ENCODE measurements at regions not wholly inside any gene's neighbourhood (a gene's known extent, or its start where the extent isn't known, plus 50 kb on each side); places are given as distances from the start of the nearest gene placed in this dataset.

DNA sequence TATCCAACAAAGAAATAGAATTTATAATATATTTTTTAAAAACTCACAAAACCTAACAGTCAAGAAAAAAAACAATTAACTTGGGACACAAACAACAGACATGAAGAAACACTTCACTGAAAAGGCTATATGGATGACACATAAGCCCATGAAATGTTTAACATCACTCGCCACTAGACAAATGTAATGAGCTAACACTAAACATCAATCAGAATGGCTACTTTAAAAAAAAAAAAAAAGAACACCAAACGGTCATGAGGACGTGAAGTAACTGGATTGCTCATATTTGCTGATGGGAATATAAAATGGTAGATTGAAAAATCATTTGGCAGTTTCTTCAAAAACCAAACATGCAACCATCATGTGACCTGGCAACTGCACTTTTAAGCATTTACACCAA, 97.3 kb upstream of the RGPD4 start:
- intact Hi-C loops (cut with micrococcal nuclease), result no loop called here
- WGBS (ENCODE audit: insufficient coverage), result no CpG with 5 or more reads among the region's 3 CpGs
- H4K20me1 ChIP-seq (ENCODE audit: insufficient read depth, low read length), result no peaks in the 10 kb centered on the region
- Mint-ChIP-seq H3K27ac (no peak overlapping the region), H3K9me3 (peaks cover 0 to 14% (median 1%) of the 10 kb centered on the region in 7 donors), H3K27me3 (ENCODE audit: low read depth in 3 of 3) (no peaks in the 10 kb centered on the region), H3K4me3 (no peak overlapping the region), H3K4me1 (no peaks in the 10 kb centered on the region), H3K36me3 (no peaks in the 10 kb centered on the region)
- no peak overlapping the region for H3K4me3 ChIP-seq (replicated peaks in 1 of 3; ENCODE audit: low read depth in 2 of 3, low read length in 3 of 3)
- TF ChIP-seq, protein P1, sequence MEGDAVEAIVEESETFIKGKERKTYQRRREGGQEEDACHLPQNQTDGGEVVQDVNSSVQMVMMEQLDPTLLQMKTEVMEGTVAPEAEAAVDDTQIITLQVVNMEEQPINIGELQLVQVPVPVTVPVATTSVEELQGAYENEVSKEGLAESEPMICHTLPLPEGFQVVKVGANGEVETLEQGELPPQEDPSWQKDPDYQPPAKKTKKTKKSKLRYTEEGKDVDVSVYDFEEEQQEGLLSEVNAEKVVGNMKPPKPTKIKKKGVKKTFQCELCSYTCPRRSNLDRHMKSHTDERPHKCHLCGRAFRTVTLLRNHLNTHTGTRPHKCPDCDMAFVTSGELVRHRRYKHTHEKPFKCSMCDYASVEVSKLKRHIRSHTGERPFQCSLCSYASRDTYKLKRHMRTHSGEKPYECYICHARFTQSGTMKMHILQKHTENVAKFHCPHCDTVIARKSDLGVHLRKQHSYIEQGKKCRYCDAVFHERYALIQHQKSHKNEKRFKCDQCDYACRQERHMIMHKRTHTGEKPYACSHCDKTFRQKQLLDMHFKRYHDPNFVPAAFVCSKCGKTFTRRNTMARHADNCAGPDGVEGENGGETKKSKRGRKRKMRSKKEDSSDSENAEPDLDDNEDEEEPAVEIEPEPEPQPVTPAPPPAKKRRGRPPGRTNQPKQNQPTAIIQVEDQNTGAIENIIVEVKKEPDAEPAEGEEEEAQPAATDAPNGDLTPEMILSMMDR (IDR thresholded peaks at IDR 0.05), result no peak
- no peaks in the 10 kb centered on the region for H3K36me3 ChIP-seq (replicated peaks in 1 of 2; ENCODE audit: control insufficient read depth in 1 of 2, insufficient read depth in 2 of 2, low read length in 2 of 2)
- no peak overlapping the region for H2AFZ ChIP-seq (ENCODE audit: insufficient read depth, low read depth, low read length, poor library complexity, severe bottlenecking)
- no peaks in the 10 kb centered on the region for H3K27me3 ChIP-seq (ENCODE audit: control insufficient read depth in 2 of 2, insufficient read depth in 2 of 2, low read length in 2 of 2)
- H3K4me1 ChIP-seq (ENCODE audit: control insufficient read depth in 1 of 2, insufficient read depth in 2 of 2, low read length in 2 of 2), result no peaks in the 10 kb centered on the region
- H3K9ac ChIP-seq (ENCODE audit: insufficient read depth, low read length, poor library complexity, severe bottlenecking), result no peak overlapping the region
- H3K79me2 ChIP-seq (ENCODE audit: insufficient read depth, low read length), result no peaks in the 10 kb centered on the region
- H3K27ac ChIP-seq (ENCODE audit: low read depth in 1 of 2, low read length in 2 of 2), result no peak overlapping the region
- H3K4me2 ChIP-seq (replicated peaks; ENCODE audit: extremely low read depth, low read length, poor library complexity, severe bottlenecking), result no peak overlapping the region
- no peaks in the 10 kb centered on the region for H3K9me3 ChIP-seq (replicated peaks in 1 of 2; ENCODE audit: control insufficient read depth in 1 of 2, insufficient read depth in 1 of 2, low read length in 2 of 2)
- DNase-seq, result no peak

DNA sequence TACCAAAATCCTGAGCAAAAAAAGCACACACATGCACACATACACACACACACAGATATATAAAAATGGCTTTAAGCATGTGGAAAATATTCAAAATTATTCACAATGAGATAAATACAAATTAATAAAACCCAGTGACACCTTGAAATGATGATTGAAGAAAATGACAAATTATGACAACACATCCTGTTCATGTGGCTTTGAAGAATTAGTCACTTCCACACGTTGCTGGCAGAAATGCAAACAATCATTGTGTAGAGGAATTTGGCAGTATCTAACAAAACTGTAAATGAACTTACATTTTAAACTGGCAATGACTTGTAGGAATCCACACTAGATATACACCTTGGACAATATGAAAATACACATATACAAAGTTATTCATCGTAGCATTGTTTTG, 95.8 kb upstream of the RGPD4 start:
- Mint-ChIP-seq H3K9me3 (peaks cover 0 to 13% (median 1%) of the 10 kb centered on the region in 7 donors), H3K27me3 (ENCODE audit: low read depth in 3 of 3) (no peaks in the 10 kb centered on the region), H3K4me3 (no peak overlapping the region), H3K36me3 (no peaks in the 10 kb centered on the region), H3K27ac (no peak overlapping the region), H3K4me1 (no peaks in the 10 kb centered on the region)
- Histone ChIP-seq H3K27ac (ENCODE audit: low read depth in 1 of 2, low read length in 2 of 2) (no peak overlapping the region), H3K9me3 (replicated peaks in 1 of 2; ENCODE audit: control insufficient read depth in 1 of 2, insufficient read depth in 1 of 2, low read length in 2 of 2) (no peaks in the 10 kb centered on the region), H3K27me3 (ENCODE audit: control insufficient read depth in 2 of 2, insufficient read depth in 2 of 2, low read length in 2 of 2) (no peaks in the 10 kb centered on the region), H4K20me1 (ENCODE audit: insufficient read depth, low read length) (no peaks in the 10 kb centered on the region), H3K36me3 (replicated peaks in 1 of 2; ENCODE audit: control insufficient read depth in 1 of 2, insufficient read depth in 2 of 2, low read length in 2 of 2) (no peaks in the 10 kb centered on the region), H2AFZ (ENCODE audit: insufficient read depth, low read depth, low read length, poor library complexity, severe bottlenecking) (no peak overlapping the region), H3K4me1 (ENCODE audit: control insufficient read depth in 1 of 2, insufficient read depth in 2 of 2, low read length in 2 of 2) (no peaks in the 10 kb centered on the region), H3K9ac (ENCODE audit: insufficient read depth, low read length, poor library complexity, severe bottlenecking) (no peak overlapping the region), H3K4me3 (replicated peaks in 1 of 3; ENCODE audit: low read depth in 2 of 3, low read length in 3 of 3) (no peak overlapping the region), H3K4me2 (replicated peaks; ENCODE audit: extremely low read depth, low read length, poor library complexity, severe bottlenecking) (no peak overlapping the region), H3K79me2 (ENCODE audit: insufficient read depth, low read length) (no peaks in the 10 kb centered on the region)
- WGBS (ENCODE audit: insufficient coverage), result no CpG with 5 or more reads among the region's 2 CpGs
- intact Hi-C loops (cut with micrococcal nuclease), result no loop called here
- TF ChIP-seq, protein P1 (IDR thresholded peaks at IDR 0.05), result no peak
- no peak for DNase-seq

Data from CD14-positive monocyte (primary cell).